NCI-H526 treated with DMSO at 0.1 percent for 48 hours (cell line): ENCODE measurements at regions not wholly inside any gene's neighbourhood (a gene's known extent, or its start where the extent isn't known, plus 50 kb on each side); places are given as distances from the start of the nearest gene placed in this dataset.
A peak's percentile ranks its signal among the peaks of the same experiment; 100 is the strongest.

Source experiments
- DNase-seq: peaks from one replicate; lab custom pipeline; 2025; lab: John Stamatoyannopoulos, UW

- DNase-seq: no peak
Observed at GRCh38 chr6:21811484-21811883, 217.9 kb downstream of the SOX4 start.

GRCh38 chr6:21816231-21816630 is 222.7 kb downstream of the SOX4 start:
- DNase-seq: no peak

GRCh38 chr6:21820442-21820841 is 226.9 kb downstream of the SOX4 start:
- no peak for DNase-seq

GRCh38 chr6:21823371-21823770 is 229.8 kb downstream of the SOX4 start:
- no peak for DNase-seq

GRCh38 chr6:21824431-21825177 is 231.1 kb downstream of the SOX4 start:
- no peak for DNase-seq

- no peak for DNase-seq
Observed at GRCh38 chr6:21826023-21826422, 232.5 kb downstream of the SOX4 start.

GRCh38 chr6:21826904-21827303 is 233.4 kb downstream of the SOX4 start:
- DNase-seq: no peak

GRCh38 chr6:21827425-21828202 is 234.1 kb downstream of the SOX4 start:
- no peak for DNase-seq

GRCh38 chr6:21828704-21829103 is 235.2 kb downstream of the SOX4 start:
- no peak for DNase-seq

GRCh38 chr6:21829126-21829525 is 235.6 kb downstream of the SOX4 start:
- DNase-seq: no peak

- no peak for DNase-seq
Observed at GRCh38 chr6:21831521-21832291, 238.2 kb downstream of the SOX4 start.

GRCh38 chr6:21836277-21836676 is 242.7 kb downstream of the SOX4 start:
- DNase-seq: no peak

GRCh38 chr6:21836772-21837425 is 243.3 kb downstream of the SOX4 start:
- DNase-seq: peak; percentile 54

GRCh38 chr6:21840428-21840827 is 246.9 kb downstream of the SOX4 start:
- DNase-seq: no peak

GRCh38 chr6:21842875-21843645 is 249.5 kb downstream of the SOX4 start:
- no peak for DNase-seq

GRCh38 chr6:21844120-21844917 is 250.8 kb downstream of the SOX4 start:
- DNase-seq: no peak

- no peak for DNase-seq
Observed at GRCh38 chr6:21845018-21845417, 251.5 kb downstream of the SOX4 start.

GRCh38 chr6:21845439-21846140 is 252.0 kb downstream of the SOX4 start:
- DNase-seq: no peak

- DNase-seq: peak; percentile 84
Observed at GRCh38 chr6:21846541-21847451, 253.2 kb downstream of the SOX4 start.
